ENCODE measurements at regions not wholly inside any gene's neighbourhood (a gene's known extent, or its start where the extent isn't known, plus 50 kb on each side); places are given as distances from the start of the nearest gene placed in this dataset.

GRCh38 chr6:91166271-91167046, 579.6 kb upstream of the MAP3K7 start:
- FAIRE-seq (no peak), DNase-seq (ENCODE audit: insufficient read length) (no peak)
- no peak for TF ChIP-seq TAF1 (IDR thresholded peaks at IDR 0.05; ENCODE audit: borderline replicate concordance, low read depth, low read length)
- TF ChIP-seq POLR2A (IDR thresholded peaks at IDR 0.05; ENCODE audit: low read depth, low read length), result no peak

DNA sequence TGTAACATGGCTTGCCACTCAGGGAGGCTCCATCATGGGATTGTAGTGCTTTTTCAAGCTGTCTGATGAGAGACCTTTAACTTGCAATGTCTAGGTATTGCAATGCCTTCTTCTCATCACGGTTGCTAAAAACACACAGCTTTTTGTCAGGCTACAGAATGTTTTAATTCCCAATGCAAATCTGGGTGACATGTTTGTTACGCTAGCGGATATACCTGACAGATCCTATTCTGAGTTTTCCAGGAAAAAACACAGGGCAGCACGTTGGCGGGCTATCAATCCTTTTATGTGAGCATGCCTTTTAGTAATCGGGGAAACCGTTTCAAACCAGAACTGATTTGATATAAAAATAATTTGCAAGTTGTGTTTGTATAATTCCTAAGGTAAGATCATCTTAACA, 577.2 kb upstream of the MAP3K7 start:
- FAIRE-seq (no peak), DNase-seq (ENCODE audit: insufficient read length) (no peak)
- no peak for TF ChIP-seq TAF1 (IDR thresholded peaks at IDR 0.05; ENCODE audit: borderline replicate concordance, low read depth, low read length)
- no peak for TF ChIP-seq POLR2AphosphoS5 (IDR thresholded peaks at IDR 0.05; ENCODE audit: low read depth, low read length)
- TF ChIP-seq POLR2A (IDR thresholded peaks at IDR 0.05; ENCODE audit: low read depth, low read length), result no peak

- TF ChIP-seq POLR2A (IDR thresholded peaks at IDR 0.05; ENCODE audit: low read depth, low read length) (no peak), POLR2AphosphoS5 (IDR thresholded peaks at IDR 0.05; ENCODE audit: low read depth, low read length) (no peak), TAF1 (IDR thresholded peaks at IDR 0.05; ENCODE audit: borderline replicate concordance, low read depth, low read length) (no peak)
- FAIRE-seq, result no peak
- no peak for DNase-seq (ENCODE audit: insufficient read length)
Observed at GRCh38 chr6:91161246-91161645, 574.4 kb upstream of the MAP3K7 start.

DNA sequence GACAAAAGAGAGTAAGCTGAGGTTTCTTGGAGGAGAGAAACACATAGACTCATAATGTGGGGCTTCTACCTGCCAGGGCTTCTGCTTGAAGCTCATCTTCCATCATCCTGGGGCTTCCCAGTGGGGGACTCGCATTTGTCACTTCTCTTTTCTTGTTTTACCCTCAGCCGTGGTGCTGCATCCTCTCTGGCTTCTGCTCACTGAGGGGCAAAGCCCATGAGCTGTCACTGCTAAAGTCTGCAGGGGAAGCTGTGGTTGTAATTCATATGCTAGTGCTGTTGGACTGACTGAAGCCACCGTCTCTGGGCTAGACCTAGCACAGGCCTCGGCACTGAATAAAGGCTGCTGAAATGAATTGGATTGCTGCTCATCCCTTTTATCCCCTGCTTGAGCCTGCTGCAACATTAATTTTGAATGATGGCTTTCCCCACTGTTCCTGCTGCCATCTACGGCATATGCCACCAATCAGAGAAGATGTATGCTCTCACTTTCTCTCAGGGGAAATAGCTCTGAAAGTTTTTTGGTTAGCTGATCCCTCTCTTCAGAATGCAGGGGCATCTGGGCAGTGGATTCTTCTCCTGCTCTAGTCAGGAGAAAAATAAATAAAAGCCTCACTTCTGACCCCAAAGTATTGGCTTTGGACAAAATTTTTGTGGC, 568.4 kb upstream of the MAP3K7 start:
- DNase-seq (ENCODE audit: insufficient read length) (no peak), FAIRE-seq (peak; percentile 24)
- TF ChIP-seq POLR2A (IDR thresholded peaks at IDR 0.05; ENCODE audit: low read depth, low read length), result no peak
- no peak for TF ChIP-seq TAF1 (IDR thresholded peaks at IDR 0.05; ENCODE audit: borderline replicate concordance, low read depth, low read length)
- no peak for TF ChIP-seq POLR2AphosphoS5 (IDR thresholded peaks at IDR 0.05; ENCODE audit: low read depth, low read length)

- FAIRE-seq (no peak), DNase-seq (ENCODE audit: insufficient read length) (no peak)
Observed at GRCh38 chr6:91152824-91153223, 566.0 kb upstream of the MAP3K7 start.

DNA sequence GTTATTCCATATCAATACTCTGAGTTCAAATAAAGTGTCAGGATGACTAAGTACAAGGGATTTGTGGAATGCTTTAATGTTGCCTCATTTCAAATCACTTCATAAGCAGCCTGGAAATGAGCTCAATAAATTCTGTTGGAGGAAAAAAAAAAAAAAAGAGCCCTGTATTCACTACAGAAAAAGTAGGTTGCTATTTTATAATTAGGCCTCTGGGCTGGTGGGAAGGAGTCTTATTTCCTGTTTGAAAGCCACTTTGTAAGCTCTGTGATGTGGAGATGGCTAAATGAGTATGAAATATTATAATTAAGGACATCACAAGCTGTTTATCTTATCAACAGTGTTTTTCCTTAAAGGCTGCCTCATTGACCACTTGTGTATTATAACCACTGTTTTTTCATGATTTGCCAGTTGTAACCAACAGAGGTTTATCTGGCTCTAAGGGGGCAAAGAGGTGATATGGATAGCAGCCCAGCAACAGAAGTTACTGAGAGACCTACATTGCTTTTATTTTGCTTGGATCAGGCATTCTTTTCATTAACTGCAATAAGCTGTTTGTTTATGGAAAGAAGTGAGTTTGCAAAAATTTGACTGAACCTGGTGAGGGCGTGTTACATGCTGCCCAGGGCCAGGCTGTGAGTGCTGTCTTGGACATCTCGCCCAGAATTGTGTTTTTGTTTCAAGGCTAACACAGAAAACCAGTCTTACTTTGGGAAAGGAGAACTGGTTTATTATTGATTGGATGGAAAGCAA, 563.3 kb upstream of the MAP3K7 start:
- no peak for TF ChIP-seq POLR2AphosphoS5 (IDR thresholded peaks at IDR 0.05; ENCODE audit: low read depth, low read length)
- no peak for TF ChIP-seq POLR2A (IDR thresholded peaks at IDR 0.05; ENCODE audit: low read depth, low read length)
- TF ChIP-seq TAF1 (IDR thresholded peaks at IDR 0.05; ENCODE audit: borderline replicate concordance, low read depth, low read length), result no peak
- DNase-seq (ENCODE audit: insufficient read length), result no peak
- FAIRE-seq, result peak; percentile 14

More at GRCh38 chr6:91152824-91153223, 566.0 kb upstream of the MAP3K7 start:
- no peak for TF ChIP-seq TAF1 (IDR thresholded peaks at IDR 0.05; ENCODE audit: borderline replicate concordance, low read depth, low read length)
- no peak for TF ChIP-seq POLR2AphosphoS5 (IDR thresholded peaks at IDR 0.05; ENCODE audit: low read depth, low read length)
- TF ChIP-seq POLR2A (IDR thresholded peaks at IDR 0.05; ENCODE audit: low read depth, low read length), result no peak

DNA sequence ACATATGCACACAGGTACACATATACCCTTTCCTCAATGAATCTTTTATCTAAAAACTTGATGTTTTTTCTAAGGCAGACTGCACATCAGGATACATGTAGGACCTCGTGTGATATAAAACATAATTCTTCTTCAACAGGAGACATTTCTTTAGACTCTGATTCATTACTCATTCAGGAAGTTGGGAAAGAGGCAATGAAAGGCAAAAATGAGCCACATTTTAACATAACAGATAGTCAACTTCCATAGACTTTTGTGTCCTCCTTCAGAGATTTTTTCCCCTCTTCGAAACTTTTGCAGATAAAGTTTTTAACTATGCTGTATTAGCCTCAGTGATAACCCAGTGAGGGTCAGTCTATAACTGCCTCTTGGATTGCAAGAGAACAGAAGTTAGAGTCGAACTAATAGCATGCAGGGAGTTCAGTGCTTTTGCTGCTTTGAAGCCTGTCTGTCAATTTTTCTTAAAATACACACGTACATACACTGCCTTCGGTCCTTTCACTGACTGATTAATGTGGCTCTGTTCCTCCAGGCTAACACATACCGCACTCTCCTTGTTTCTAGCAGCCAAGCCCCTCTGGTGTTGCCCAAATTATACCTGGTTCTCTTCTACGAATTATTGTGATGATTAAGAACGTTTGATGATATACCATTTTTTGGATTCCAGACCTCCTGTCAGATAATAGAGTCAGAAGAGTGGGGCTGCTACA, 562.5 kb upstream of the MAP3K7 start:
- DNase-seq (ENCODE audit: insufficient read length) (no peak), FAIRE-seq (no peak)
- no peak for TF ChIP-seq TAF1 (IDR thresholded peaks at IDR 0.05; ENCODE audit: borderline replicate concordance, low read depth, low read length)
- TF ChIP-seq POLR2A (IDR thresholded peaks at IDR 0.05; ENCODE audit: low read depth, low read length), result no peak
- no peak for TF ChIP-seq POLR2AphosphoS5 (IDR thresholded peaks at IDR 0.05; ENCODE audit: low read depth, low read length)

- FAIRE-seq (no peak), DNase-seq (ENCODE audit: insufficient read length) (no peak)
- TF ChIP-seq POLR2AphosphoS5 (IDR thresholded peaks at IDR 0.05; ENCODE audit: low read depth, low read length) (no peak), TAF1 (IDR thresholded peaks at IDR 0.05; ENCODE audit: borderline replicate concordance, low read depth, low read length) (no peak), POLR2A (IDR thresholded peaks at IDR 0.05; ENCODE audit: low read depth, low read length) (no peak)
Observed at GRCh38 chr6:91144126-91144525, 557.3 kb upstream of the MAP3K7 start.

DNA sequence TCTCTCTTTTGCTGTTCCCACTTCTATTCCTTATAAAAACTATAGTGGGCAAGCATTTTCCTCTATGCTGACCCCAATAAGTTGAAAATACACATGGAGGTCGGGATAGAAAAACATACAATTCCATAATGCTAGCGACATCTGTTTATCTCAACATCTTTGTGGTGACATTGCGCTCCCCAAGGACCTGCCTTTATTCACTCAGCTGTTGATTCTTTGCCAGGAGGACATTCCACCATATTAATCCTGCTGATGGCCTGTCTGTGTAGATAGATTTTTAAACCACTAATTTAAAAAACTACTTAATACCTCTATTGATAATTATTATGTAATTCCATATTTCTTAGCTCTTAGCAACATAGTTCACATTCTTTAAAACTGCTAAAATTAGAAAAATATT, 555.3 kb upstream of the MAP3K7 start:
- TF ChIP-seq TAF1 (IDR thresholded peaks at IDR 0.05; ENCODE audit: borderline replicate concordance, low read depth, low read length) (no peak), POLR2AphosphoS5 (IDR thresholded peaks at IDR 0.05; ENCODE audit: low read depth, low read length) (no peak), POLR2A (IDR thresholded peaks at IDR 0.05; ENCODE audit: low read depth, low read length) (no peak)
- FAIRE-seq (no peak), DNase-seq (ENCODE audit: insufficient read length) (no peak)

DNA sequence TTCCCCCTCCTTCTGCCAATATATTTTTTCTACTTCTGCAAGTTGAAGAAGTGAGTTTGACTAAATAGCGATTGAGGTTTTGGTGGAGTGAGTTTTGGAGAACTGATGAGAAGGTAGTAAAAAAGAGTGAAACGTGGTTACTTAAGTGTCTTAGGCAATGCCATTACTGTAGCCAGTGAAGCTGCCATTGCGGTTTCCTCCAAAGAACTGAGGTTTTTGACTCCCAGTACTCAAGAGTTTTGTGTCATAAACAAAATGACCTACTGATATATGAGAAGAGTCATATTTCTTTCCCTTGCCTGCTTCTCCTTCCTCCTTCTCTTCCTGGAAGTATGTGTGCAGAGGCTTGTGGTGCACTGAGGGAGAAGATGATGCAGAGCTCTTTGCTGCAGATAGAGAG, 554.5 kb upstream of the MAP3K7 start:
- no peak for DNase-seq (ENCODE audit: insufficient read length)
- TF ChIP-seq POLR2A (IDR thresholded peaks at IDR 0.05; ENCODE audit: low read depth, low read length) (no peak), POLR2AphosphoS5 (IDR thresholded peaks at IDR 0.05; ENCODE audit: low read depth, low read length) (no peak), TAF1 (IDR thresholded peaks at IDR 0.05; ENCODE audit: borderline replicate concordance, low read depth, low read length) (no peak)
- FAIRE-seq, result no peak

DNA sequence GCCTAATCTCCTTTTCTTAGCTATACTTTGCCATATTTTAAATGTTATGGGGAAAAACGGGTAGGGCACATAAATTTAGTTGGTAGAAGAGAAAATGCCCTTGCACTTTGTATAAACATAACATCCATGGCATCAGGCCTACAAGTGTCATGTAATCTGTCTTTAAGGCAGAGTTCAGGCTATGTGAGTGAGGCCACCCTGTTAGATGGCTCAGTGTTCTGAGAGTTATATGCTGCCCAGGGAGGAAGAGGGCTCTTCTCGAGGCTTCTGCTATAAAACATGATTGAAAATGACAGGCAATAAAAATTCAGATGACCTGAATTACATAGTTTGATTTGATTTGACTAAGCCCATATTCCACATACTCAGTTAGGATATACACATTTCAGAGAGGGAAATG, 553.6 kb upstream of the MAP3K7 start:
- no peak for FAIRE-seq
- DNase-seq (ENCODE audit: insufficient read length), result no peak
- no peak for TF ChIP-seq POLR2AphosphoS5 (IDR thresholded peaks at IDR 0.05; ENCODE audit: low read depth, low read length)
- no peak for TF ChIP-seq TAF1 (IDR thresholded peaks at IDR 0.05; ENCODE audit: borderline replicate concordance, low read depth, low read length)
- no peak for TF ChIP-seq POLR2A (IDR thresholded peaks at IDR 0.05; ENCODE audit: low read depth, low read length)
